DND-41 (cell line): ENCODE measurements at regions not wholly inside any gene's neighbourhood (a gene's known extent, or its start where the extent isn't known, plus 50 kb on each side); places are given as distances from the start of the nearest gene placed in this dataset.
"Not testable (repeated sequence)": the region's sequence is repeated elsewhere in the genome, so short reads cannot be mapped to it uniquely, and the experiment has no call there.

Source experiments
- ATAC-seq: fragments of 200-7000 bp; cut with Tn5 transposase; 3 replicates; pipeline ENCODE4 v1.9.1; 2021; ENCODE audit warnings: low read depth; ENCODE audit not compliant: insufficient read depth
- DNase-seq: peaks from one replicate; pipeline ENCODE4 v3.0.0-alpha.2; 2020
- H2AFZ ChIP-seq: 2 replicates; pipeline ENCODE4 v1.6.0; 2012; ENCODE audit warnings: low read depth, low read length
- H3K27ac ChIP-seq: 2 replicates; pipeline ENCODE4 v1.5.1; 2012; ENCODE audit warnings: low read length, inconsistent platforms
- H3K27me3 ChIP-seq: fragments of 200-600 bp; sonication (generic); 2 replicates; pipeline ENCODE4 v1.6.0; 2012; ENCODE audit warnings: low read length, mild to moderate bottlenecking, inconsistent platforms; ENCODE audit not compliant: insufficient read depth, poor library complexity
- H3K36me3 ChIP-seq: 2 replicates; pipeline ENCODE4 v1.5.1; 2012; ENCODE audit warnings: low read length, inconsistent platforms; ENCODE audit not compliant: insufficient read depth
- H3K4me1 ChIP-seq: 2 replicates; pipeline ENCODE4 v1.5.1; 2012; ENCODE audit warnings: mild to moderate bottlenecking, low read length; ENCODE audit not compliant: insufficient read depth
- H3K4me2 ChIP-seq: 2 replicates; pipeline ENCODE4 v1.6.0; 2012; ENCODE audit warnings: mild to moderate bottlenecking, moderate library complexity, low read length, inconsistent platforms; ENCODE audit not compliant: insufficient read depth
- H3K4me3 ChIP-seq, 2 experiments: fragments of 200-600 bp in 1 of 2; shearing (Covaris generic) in 1 of 2; 2 replicates each; pipeline ENCODE4 v1.5.1; 2012 to 2016; ENCODE audit warnings: inconsistent platforms in 2 of 2, low read length in 2 of 2, mild to moderate bottlenecking in 2 of 2, low read depth in 1 of 2, moderate library complexity in 1 of 2
- H3K79me2 ChIP-seq: 2 replicates; pipeline ENCODE4 v1.6.0; 2012; ENCODE audit warnings: low read length, inconsistent platforms; ENCODE audit not compliant: insufficient read depth
- H3K9ac ChIP-seq: 2 replicates; pipeline ENCODE4 v1.6.0; 2012; ENCODE audit warnings: low read depth, mild to moderate bottlenecking, inconsistent platforms, low read length, moderate library complexity
- H3K9me3 ChIP-seq: 2 replicates; pipeline ENCODE4 v1.5.1; 2012; ENCODE audit warnings: low read length, moderate library complexity, mild to moderate bottlenecking, inconsistent platforms; ENCODE audit not compliant: insufficient read depth, severe bottlenecking
- H4K20me1 ChIP-seq: 2 replicates; pipeline ENCODE4 v1.6.0; 2012; ENCODE audit warnings: low read length; ENCODE audit not compliant: insufficient read depth
- CTCF ChIP-seq: IDR thresholded peaks from 2 replicates; pipeline ENCODE4 v1.5.1; 2012; ENCODE audit warnings: borderline replicate concordance, low read length, moderate library complexity, mild to moderate bottlenecking; ENCODE audit not compliant: poor library complexity, severe bottlenecking; ENCODE audit errors: extremely low read depth
- EZH2 ChIP-seq: IDR thresholded peaks from 3 replicates; pipeline ENCODE4 v1.6.1; 2012; ENCODE audit warnings: borderline replicate concordance, low read depth, mild to moderate bottlenecking, moderate library complexity, low read length, inconsistent platforms; ENCODE audit not compliant: severe bottlenecking

GRCh38 chr5:98391921-98392625 lies 381.4 kb upstream of the RGMB start:
- H3K4me1 ChIP-seq, result no peaks in the 10 kb centered on the region
- ATAC-seq, result no peak
- DNase-seq, result no peak
- H3K27ac ChIP-seq, result no peak overlapping the region
- no peaks in the 10 kb centered on the region for H4K20me1 ChIP-seq
- TF ChIP-seq CTCF (no peak), EZH2 (no peak)
- no peaks in the 10 kb centered on the region for H3K27me3 ChIP-seq
- no peak overlapping the region for H2AFZ ChIP-seq
- H3K9me3 ChIP-seq, result no peaks in the 10 kb centered on the region
- no peak overlapping the region for H3K4me2 ChIP-seq
- no peaks in the 10 kb centered on the region for H3K79me2 ChIP-seq
- no peak overlapping the region for H3K4me3 ChIP-seq
- no peaks in the 10 kb centered on the region for H3K36me3 ChIP-seq
- no peak overlapping the region for H3K9ac ChIP-seq

- not testable (repeated sequence) for H3K27ac ChIP-seq, H4K20me1 ChIP-seq, H3K9me3 ChIP-seq, H3K79me2 ChIP-seq, H3K4me3 ChIP-seq, H3K9ac ChIP-seq, H3K4me1 ChIP-seq, H3K27me3 ChIP-seq, H3K4me2 ChIP-seq, H2AFZ ChIP-seq, ATAC-seq, H3K36me3 ChIP-seq, DNase-seq
Measured at GRCh38 chr5:98393205-98393604, 380.3 kb upstream of the RGMB start.

DNA sequence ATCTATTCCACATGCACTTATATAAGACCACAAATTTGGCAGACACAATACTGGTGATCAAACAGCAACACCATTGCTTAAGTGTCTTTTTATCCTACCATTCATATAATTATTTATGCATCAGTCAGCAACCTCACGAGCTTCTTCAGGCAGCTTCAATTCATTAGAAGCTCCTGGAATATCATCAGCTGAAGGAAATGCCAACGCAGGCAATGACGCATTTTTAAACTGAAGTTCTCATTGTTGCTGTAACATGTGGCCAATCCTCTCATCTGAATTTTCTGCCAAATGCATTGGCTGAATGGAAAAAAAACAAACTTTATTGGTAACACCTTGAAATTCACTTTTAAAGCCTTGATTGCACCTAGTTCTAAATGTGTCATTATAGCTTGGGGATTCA lies 376.4 kb upstream of the RGMB start:
- Histone ChIP-seq H3K36me3 (no peaks in the 10 kb centered on the region), H3K27me3 (no peaks in the 10 kb centered on the region), H3K79me2 (no peaks in the 10 kb centered on the region), H3K4me1 (no peaks in the 10 kb centered on the region), H2AFZ (no peak overlapping the region), H3K4me3 (no peak overlapping the region), H3K4me2 (no peak overlapping the region), H3K27ac (no peak overlapping the region), H4K20me1 (no peaks in the 10 kb centered on the region), H3K9ac (no peak overlapping the region), H3K9me3 (no peaks in the 10 kb centered on the region)
- ATAC-seq (no peak), DNase-seq (no peak)
- TF ChIP-seq EZH2 (no peak), CTCF (no peak)

- Histone ChIP-seq H2AFZ (no peak overlapping the region), H3K79me2 (no peaks in the 10 kb centered on the region), H3K4me3 (no peak overlapping the region), H3K4me1 (no peaks in the 10 kb centered on the region), H3K9me3 (no peaks in the 10 kb centered on the region), H3K9ac (no peak overlapping the region), H4K20me1 (no peaks in the 10 kb centered on the region), H3K36me3 (no peaks in the 10 kb centered on the region), H3K4me2 (no peak overlapping the region), H3K27ac (no peak overlapping the region), H3K27me3 (no peaks in the 10 kb centered on the region)
- TF ChIP-seq CTCF (no peak), EZH2 (no peak)
- ATAC-seq (no peak), DNase-seq (no peak)
Measured at GRCh38 chr5:98398465-98398864, 375.0 kb upstream of the RGMB start.
